HCT116 (cell line): ENCODE measurements at regions not wholly inside any gene's neighbourhood (a gene's known extent, or its start where the extent isn't known, plus 50 kb on each side); places are given as distances from the start of the nearest gene placed in this dataset.

Experiments used
- ATAC-seq: fragments of 200-7000 bp; cut with Tn5 transposase; 2 replicates; pipeline ENCODE4 v1.9.1; 2020; ENCODE audit warnings: mild to moderate bottlenecking, moderate library complexity
- BruUV-seq: library from RNA; stranded (reverse); fragments of 400-500 nt; replicated peaks from 2 replicates; lab custom pipeline; 2021; lab: Mats Ljungman, UMichigan
- CTCF ChIA-PET: fragments of 300-600 bp; sonication (Branson Sonifier 250); formaldehyde crosslinking; loops from one replicate; lab custom pipeline; 2021; ENCODE audit warnings: antibody characterized with exemption; lab: Charles Lee
- POLR2A ChIA-PET: fragments of 300-600, 350-600 bp; sonication (Branson Sonifier 250); formaldehyde crosslinking; loops from one replicate; lab custom pipeline; 2021; ENCODE audit warnings: antibody characterized with exemption; lab: Charles Lee
- RAD21 ChIA-PET, 2 experiments: fragments of 300-600 bp; sonication (Branson Sonifier 250); formaldehyde crosslinking; loops; one replicate each; lab custom pipeline; 2023; ENCODE audit warnings: low total read pairs in 2 of 2; ENCODE audit not compliant: uncharacterized antibody in 2 of 2, unreplicated experiment in 2 of 2, low non-redundant PET in 1 of 2; lab: Charles Lee
- DNase-seq: peaks from one replicate; pipeline ENCODE4 v3.0.0-alpha.2; 2010; ENCODE audit warnings: low read depth, low spot score
- H2AFZ ChIP-seq: fragments of 200-600 bp; shearing (Covaris generic), sonication (generic); 2 replicates; pipeline ENCODE4 v1.6.1; 2017; ENCODE audit warnings: low read depth, mixed run types, mixed read lengths, antibody characterized with exemption, low read length; ENCODE audit not compliant: poor library complexity, severe bottlenecking
- H3K27ac ChIP-seq: 2 replicates; pipeline ENCODE4 v1.5.1; 2012; ENCODE audit warnings: low read depth, low read length
- H3K27me3 ChIP-seq: fragments of 200-600 bp; sonication (generic); 2 replicates; pipeline ENCODE4 v1.6.1; 2016; ENCODE audit warnings: mixed run types, low read length, mixed read lengths; ENCODE audit not compliant: insufficient read depth
- H3K36me3 ChIP-seq, 2 experiments: fragments of 200-500 bp in 1 of 2; fragments of 200-600 bp in 1 of 2; sonication (Bioruptor generic) in 1 of 2; sonication (generic) in 1 of 2; 2 replicates each; pipeline versions ENCODE4 v1.5.1 to v1.6.1; 2014 to 2016; ENCODE audit warnings: low read length in 2 of 2, inconsistent platforms in 1 of 2, mixed read lengths in 1 of 2, mixed run types in 1 of 2; ENCODE audit not compliant: insufficient read depth in 2 of 2, control insufficient read depth in 1 of 2
- H3K4me1 ChIP-seq, 2 experiments: fragments of 200-600 bp in 1 of 2; sonication (generic) in 1 of 2; 2 replicates each; pipeline versions ENCODE4 v1.5.1 to v1.6.1; 2012 to 2017; ENCODE audit warnings: low read length in 2 of 2, inconsistent platforms in 1 of 2, mild to moderate bottlenecking in 1 of 2, mixed read lengths in 1 of 2, mixed run types in 1 of 2, moderate library complexity in 1 of 2; ENCODE audit not compliant: insufficient read depth in 2 of 2, control insufficient read depth in 1 of 2
- H3K4me2 ChIP-seq: fragments of 200-600 bp; sonication (generic); 2 replicates; pipeline ENCODE4 v1.6.1; 2017; ENCODE audit warnings: mixed run types, low read length, mixed read lengths
- H3K4me3 ChIP-seq, 2 experiments: fragments of 200-600 bp in 1 of 2; sonication (generic) in 1 of 2; replicated peaks in 1 of 2; 2 replicates each; pipeline ENCODE4 v1.5.1; 2011 to 2016; ENCODE audit warnings: low read length in 2 of 2, control low read depth in 1 of 2, low read depth in 1 of 2, mild to moderate bottlenecking in 1 of 2, mixed read lengths in 1 of 2, mixed run types in 1 of 2
- H3K79me2 ChIP-seq: fragments of 200-600 bp; sonication (generic); 2 replicates; pipeline ENCODE4 v1.6.1; 2017; ENCODE audit warnings: mild to moderate bottlenecking, mixed run types, low read length, moderate library complexity, mixed read lengths; ENCODE audit not compliant: insufficient read depth
- H3K9ac ChIP-seq: fragments of 200-600 bp; sonication (generic); 2 replicates; pipeline ENCODE4 v1.6.1; 2016; ENCODE audit warnings: low read length, mixed read lengths
- H3K9me2 ChIP-seq: fragments of 200-600 bp; sonication (generic), shearing (Covaris generic); 2 replicates; pipeline ENCODE4 v1.6.1; 2017; ENCODE audit warnings: mixed run types, mild to moderate bottlenecking, moderate library complexity; ENCODE audit not compliant: insufficient read depth
- H3K9me3 ChIP-seq, 2 experiments: fragments of 200-500 bp in 1 of 2; fragments of 200-600 bp in 1 of 2; sonication (Bioruptor generic) in 1 of 2; sonication (generic) in 1 of 2; 2 replicates each; pipeline ENCODE4 v1.6.1; 2014 to 2017; ENCODE audit warnings: low read length in 2 of 2, mixed read lengths in 2 of 2, inconsistent platforms in 1 of 2, low read depth in 1 of 2, mild to moderate bottlenecking in 1 of 2, mixed run types in 1 of 2, moderate library complexity in 1 of 2; ENCODE audit not compliant: control insufficient read depth in 1 of 2, insufficient read depth in 1 of 2
- H4K20me1 ChIP-seq: fragments of 200-600 bp; sonication (generic), shearing (Covaris generic); 2 replicates; pipeline ENCODE4 v1.6.1; 2017; ENCODE audit warnings: mixed run types, mild to moderate bottlenecking, moderate library complexity; ENCODE audit not compliant: insufficient read depth
- CBX3 ChIP-seq: IDR thresholded peaks from 2 replicates; pipeline ENCODE4 v1.6.1; 2012; ENCODE audit warnings: low read depth
- CTCF ChIP-seq, 3 experiments: fragments of 200-600 bp in 1 of 3; sonication (generic) in 1 of 3; IDR thresholded peaks in 2 of 3; conservative IDR thresholded peaks in 1 of 3; 2 replicates each; pipeline ENCODE4 v1.5.1; 2012 to 2017; ENCODE audit warnings: low read depth in 2 of 3, low read length in 2 of 3, antibody characterized with exemption in 1 of 3, borderline replicate concordance in 1 of 3, control low read depth in 1 of 3, mild to moderate bottlenecking in 1 of 3, mixed read lengths in 1 of 3, mixed run types in 1 of 3, moderate library complexity in 1 of 3; ENCODE audit not compliant: insufficient read depth in 1 of 3
- EGR1 ChIP-seq: IDR thresholded peaks from 2 replicates; pipeline ENCODE4 v1.6.1; 2012; ENCODE audit warnings: low read depth
- EZH2phosphoT487 ChIP-seq: fragments of 200-600 bp; IDR thresholded peaks from 2 replicates; pipeline ENCODE4 v1.6.1; 2018; ENCODE audit warnings: antibody characterized with exemption, borderline replicate concordance
- MAX ChIP-seq: IDR thresholded peaks from 2 replicates; pipeline ENCODE4 v1.6.1; 2012
- POLR2A ChIP-seq: IDR thresholded peaks from 2 replicates; pipeline ENCODE4 v1.7.0; 2011; ENCODE audit warnings: borderline replicate concordance; ENCODE audit not compliant: insufficient read depth, insufficient read length; ENCODE audit errors: extremely low read depth
- POLR2AphosphoS5 ChIP-seq: IDR thresholded peaks from 2 replicates; pipeline ENCODE4 v1.6.1; 2011; ENCODE audit warnings: mild to moderate bottlenecking, low read depth, low read length, moderate library complexity
- RAD21 ChIP-seq: IDR thresholded peaks from 2 replicates; pipeline ENCODE4 v1.6.1; 2012; ENCODE audit warnings: low read depth, mild to moderate bottlenecking
- REST ChIP-seq: IDR thresholded peaks from 2 replicates; pipeline ENCODE4 v1.6.1; 2012; ENCODE audit warnings: low read depth
- SIN3A ChIP-seq: IDR thresholded peaks from 2 replicates; pipeline ENCODE4 v1.6.1; 2012; ENCODE audit warnings: low read depth
- SP1 ChIP-seq: IDR thresholded peaks from 2 replicates; pipeline ENCODE4 v1.6.1; 2012; ENCODE audit warnings: low read depth
- SRF ChIP-seq: IDR thresholded peaks from 2 replicates; pipeline ENCODE4 v1.6.1; 2012; ENCODE audit warnings: low read depth
- TCF7L2 ChIP-seq: IDR thresholded peaks from 2 replicates; pipeline ENCODE4 v1.7.0; 2011; ENCODE audit warnings: borderline replicate concordance, inconsistent platforms; ENCODE audit not compliant: insufficient read depth, insufficient read length; ENCODE audit errors: extremely low read depth
- ZBTB33 ChIP-seq: IDR thresholded peaks from 2 replicates; pipeline ENCODE4 v1.6.1; 2011; ENCODE audit warnings: mild to moderate bottlenecking, low read length, moderate library complexity; ENCODE audit not compliant: insufficient replicate concordance; ENCODE audit errors: extremely low read depth
- ZFX ChIP-seq: fragments of 450-650 bp; IDR thresholded peaks from 2 replicates; pipeline ENCODE4 v1.6.1; 2017
- ZNF274 ChIP-seq: fragments of 200-500 bp; sonication (Bioruptor generic); IDR thresholded peaks from 2 replicates; pipeline ENCODE4 v1.6.1; 2014; ENCODE audit warnings: mild to moderate bottlenecking, low read depth, low read length, inconsistent platforms
- intact Hi-C: fragments of 100-400 bp; cut with micrococcal nuclease; formaldehyde crosslinking; loops from 2 replicates; pipeline ENCODE4 v1.10.0; 2022

GRCh38 chr21:15406791-15407190 is 323.0 kb upstream of the USP25 start (continued):
- TF ChIP-seq REST (no peak), SP1 (no peak)
- TF ChIP-seq, all 23 proteins: peak for 0

- no peak for DNase-seq
- no peak for TF ChIP-seq TCF7L2
- TF ChIP-seq SP1, result no peak
- no peak for TF ChIP-seq EZH2phosphoT487
- no peak for TF ChIP-seq POLR2A
- TF ChIP-seq MAX, result no peak
- no peak for TF ChIP-seq EGR1
- no peak for TF ChIP-seq POLR2AphosphoS5
- no peak for TF ChIP-seq ZFX
- TF ChIP-seq RAD21, result no peak
- no peak for TF ChIP-seq ZNF274
- no peak for TF ChIP-seq SRF
- TF ChIP-seq ZBTB33, result no peak
- no peak for TF ChIP-seq CBX3
- no peak for TF ChIP-seq SIN3A
- TF ChIP-seq CTCF (IDR thresholded peaks at IDR 0.05 in 2 of 3, conservative IDR thresholded peaks at IDR 0.05 in 1 of 3; ENCODE audit: borderline replicate concordance in 1 of 3, insufficient read depth in 1 of 3, low read depth in 2 of 3, low read length in 2 of 3), result no peak
- TF ChIP-seq, all 23 proteins: peak for 0
- Histone ChIP-seq H3K4me2 (no peak overlapping the region), H3K36me3 (no peaks in the 10 kb centered on the region), H3K4me1 (no peaks in the 10 kb centered on the region), H3K9me3 (no peaks in the 10 kb centered on the region; a peak in 1 of 4 replicates), H3K27me3 (no peaks in the 10 kb centered on the region), H2AFZ (no peak overlapping the region), H3K4me3 (no peak overlapping the region), H3K9me2 (no peaks in the 10 kb centered on the region), H3K79me2 (no peaks in the 10 kb centered on the region), H4K20me1 (no peaks in the 10 kb centered on the region), H3K9ac (no peak overlapping the region), H3K27ac (no peak overlapping the region)
- RAD21 ChIA-PET, result no interaction called here
- intact Hi-C loops, result no loop called here
- POLR2A ChIA-PET, result no interaction called here
- no TSS peak for BruUV-seq
- CTCF ChIA-PET, result no interaction called here
- no peak for ATAC-seq
Measured at GRCh38 chr21:15407585-15407984, 322.2 kb upstream of the USP25 start.
